GM18909 (cell line): ENCODE measurements at regions not wholly inside any gene's neighbourhood (a gene's known extent, or its start where the extent isn't known, plus 50 kb on each side); places are given as distances from the start of the nearest gene placed in this dataset.

Experiments
- ATAC-seq: cut with Tn5 transposase; IDR thresholded peaks from one replicate; pipeline ENCODE4 v1.9.1; 2021; ENCODE audit warnings: mild to moderate bottlenecking; ENCODE audit not compliant: unreplicated experiment, poor library complexity

GRCh38 chr3:73734211-73735089, 109.7 kb upstream of the PDZRN3 start:
- ATAC-seq = no peak

- ATAC-seq = no peak
Observed at GRCh38 chr3:73733746-73734145, 109.0 kb upstream of the PDZRN3 start.

GRCh38 chr3:73729969-73730440, 105.3 kb upstream of the PDZRN3 start:
- ATAC-seq = no peak

- no peak for ATAC-seq
Observed at GRCh38 chr3:73727854-73728253, 103.1 kb upstream of the PDZRN3 start.

- no peak for ATAC-seq
Observed at GRCh38 chr3:73727117-73727821, 102.5 kb upstream of the PDZRN3 start.

- ATAC-seq = no peak
Observed at GRCh38 chr3:73723596-73723995, 98.9 kb upstream of the PDZRN3 start.

- ATAC-seq = no peak
Observed at GRCh38 chr3:73719861-73720260, 95.1 kb upstream of the PDZRN3 start.

DNA sequence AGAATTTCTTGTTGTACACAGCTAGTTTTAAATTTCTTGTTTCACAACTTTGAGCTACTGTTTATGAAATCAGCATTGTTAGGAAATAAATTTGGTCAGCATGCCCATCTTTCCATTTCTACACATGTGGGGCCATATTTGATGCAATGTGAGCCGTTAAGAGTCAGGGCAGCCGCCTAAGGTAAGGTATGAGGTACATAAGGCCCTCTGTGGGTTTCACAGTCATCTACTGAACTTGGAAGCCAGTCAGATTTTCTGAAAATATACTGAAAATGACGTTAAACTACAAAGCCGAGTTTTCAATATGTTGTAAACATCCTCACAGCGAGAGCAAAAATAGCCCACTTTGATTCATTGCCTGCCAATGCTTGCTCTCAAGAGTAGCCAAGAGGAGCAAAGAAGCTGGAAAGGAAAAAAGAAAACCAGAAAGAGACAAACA, 94.7 kb upstream of the PDZRN3 start:
- ATAC-seq = no peak

DNA sequence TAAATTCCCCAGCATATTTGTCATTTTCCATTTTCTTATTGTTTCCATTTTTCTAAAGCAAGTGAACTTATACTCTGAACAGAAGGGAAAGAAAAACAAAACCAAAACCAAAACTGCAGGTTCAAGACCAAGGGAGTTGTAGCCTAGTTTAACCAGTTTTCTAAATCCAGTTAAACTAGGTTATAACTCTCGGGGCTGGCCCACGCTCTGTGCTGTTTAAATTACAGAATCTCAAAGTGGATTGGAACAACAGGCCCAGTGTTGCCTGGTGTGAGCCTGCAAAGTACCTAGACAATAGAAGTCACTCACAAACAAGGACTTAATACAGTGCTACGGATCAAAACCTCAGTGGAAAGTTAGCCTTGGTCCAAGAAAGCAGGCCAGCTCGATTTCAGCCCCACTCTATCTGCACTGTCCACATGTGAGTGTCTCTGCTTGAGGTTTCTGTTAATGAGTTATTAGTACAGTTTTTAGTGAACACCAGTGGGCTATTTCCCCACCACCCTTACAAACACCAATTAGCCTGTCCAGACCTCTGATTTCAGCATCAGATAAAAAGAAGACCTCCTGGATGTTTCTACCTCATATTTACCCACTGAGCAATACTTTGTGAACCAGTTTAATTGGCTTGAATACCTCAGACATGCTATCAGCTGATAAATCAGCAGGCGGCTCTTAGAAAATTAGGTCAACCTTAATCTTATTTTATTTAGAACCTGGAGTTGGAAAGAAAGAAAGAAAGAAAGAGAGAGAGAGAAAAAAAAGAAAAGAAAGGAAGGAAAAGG, 93.8 kb upstream of the PDZRN3 start:
- no peak for ATAC-seq

- no peak for ATAC-seq
Observed at GRCh38 chr3:73716418-73716817, 91.7 kb upstream of the PDZRN3 start.

- ATAC-seq = no peak
Observed at GRCh38 chr3:73710340-73710739, 85.6 kb upstream of the PDZRN3 start.

GRCh38 chr3:73709712-73710111, 85.0 kb upstream of the PDZRN3 start:
- no peak for ATAC-seq

DNA sequence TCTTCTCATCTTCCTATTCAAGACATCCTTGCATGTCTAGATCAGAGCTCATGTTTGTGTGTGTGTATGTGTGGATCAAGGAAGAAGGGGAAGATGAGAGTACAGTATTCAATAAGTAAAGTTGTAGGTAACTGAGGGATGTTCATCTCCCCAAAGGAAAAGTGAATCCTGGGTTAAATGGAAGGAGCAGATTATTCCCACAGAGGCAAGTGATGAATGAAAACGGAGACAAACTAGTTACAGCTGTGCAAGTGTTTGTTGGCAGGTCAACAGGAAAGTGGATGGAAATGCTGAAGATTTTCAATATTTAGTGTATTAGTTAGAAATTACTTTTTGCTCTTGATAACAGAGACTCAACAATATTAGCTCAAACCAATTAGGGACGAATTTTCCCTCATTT, 84.2 kb upstream of the PDZRN3 start:
- ATAC-seq = no peak

DNA sequence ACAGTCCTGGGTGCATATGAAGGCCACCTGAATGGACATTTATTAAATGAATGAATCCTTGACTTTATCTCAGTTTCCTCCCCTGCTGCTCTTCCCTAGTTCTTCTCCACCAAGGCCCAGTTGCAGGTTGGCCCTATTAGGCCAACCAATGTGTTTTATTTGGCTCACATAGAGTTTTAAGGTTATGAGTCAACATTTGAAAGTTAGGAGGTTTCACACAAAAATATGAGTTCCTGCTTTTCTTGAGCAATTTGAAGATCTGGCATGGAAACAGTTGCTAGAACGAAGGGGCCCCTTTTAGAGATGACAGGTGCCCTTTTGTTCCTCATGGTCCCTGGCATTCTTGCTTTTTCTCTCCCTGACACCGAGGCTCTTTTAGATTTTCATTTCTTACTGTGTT, 83.0 kb upstream of the PDZRN3 start:
- ATAC-seq = no peak

DNA sequence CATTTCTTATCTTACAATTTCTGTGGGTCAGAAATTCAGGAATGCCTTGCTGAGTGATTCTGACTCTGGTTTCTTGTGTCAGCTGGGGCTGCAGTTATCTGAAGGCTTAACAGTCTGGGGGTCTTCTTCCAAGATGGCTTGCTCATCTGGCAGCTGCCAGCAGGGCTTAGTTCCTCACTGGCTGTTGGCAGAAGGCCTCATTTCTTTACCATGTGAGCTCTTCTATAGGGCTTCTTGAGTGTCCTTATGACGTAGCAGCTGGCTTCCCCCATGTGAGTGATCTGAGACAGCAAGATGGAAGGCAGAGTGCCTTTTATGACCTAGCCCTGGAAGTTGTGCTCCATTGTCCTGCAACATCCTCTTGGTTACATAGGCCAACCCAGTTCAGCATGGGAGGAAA, 82.0 kb upstream of the PDZRN3 start:
- ATAC-seq = no peak

DNA sequence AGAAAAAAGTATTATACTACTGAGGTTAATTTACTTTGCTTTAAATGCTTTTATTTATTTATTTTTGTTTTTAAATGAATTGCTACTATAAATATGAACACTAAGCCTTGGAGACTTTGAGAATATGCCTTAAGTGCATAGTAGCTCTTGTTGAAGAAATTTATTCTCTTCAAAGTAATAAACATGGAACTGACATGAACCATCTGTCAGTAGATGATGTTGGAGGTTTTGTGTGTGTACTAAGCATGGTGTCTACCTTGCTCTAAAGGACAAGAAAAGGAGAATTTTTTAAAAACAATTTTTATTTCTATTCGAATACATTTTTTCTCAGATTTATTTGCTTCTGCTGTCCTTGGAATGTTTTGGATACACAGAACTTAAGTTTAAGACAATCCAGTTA, 81.1 kb upstream of the PDZRN3 start:
- no peak for ATAC-seq

DNA sequence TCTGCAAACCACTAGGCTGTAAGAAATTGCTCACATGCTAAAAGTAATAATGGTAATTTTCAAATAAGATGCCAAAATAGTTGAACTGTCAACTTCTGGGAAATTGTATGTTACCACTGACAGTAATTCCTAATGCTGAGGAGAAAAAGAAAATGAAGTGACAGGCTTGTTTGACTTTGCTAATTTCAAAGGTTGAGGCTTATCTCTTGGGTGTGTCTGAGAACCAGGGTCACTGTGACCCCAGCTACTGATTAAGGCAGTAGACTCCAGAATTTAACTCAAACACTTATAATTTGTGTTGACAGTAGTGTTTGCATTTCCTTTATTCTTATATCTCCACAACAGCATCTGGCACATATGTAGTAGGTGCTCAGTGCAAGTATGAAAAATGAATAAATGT, 74.6 kb upstream of the PDZRN3 start:
- ATAC-seq = no peak

- no peak for ATAC-seq
Observed at GRCh38 chr3:73697020-73697419, 72.3 kb upstream of the PDZRN3 start.

DNA sequence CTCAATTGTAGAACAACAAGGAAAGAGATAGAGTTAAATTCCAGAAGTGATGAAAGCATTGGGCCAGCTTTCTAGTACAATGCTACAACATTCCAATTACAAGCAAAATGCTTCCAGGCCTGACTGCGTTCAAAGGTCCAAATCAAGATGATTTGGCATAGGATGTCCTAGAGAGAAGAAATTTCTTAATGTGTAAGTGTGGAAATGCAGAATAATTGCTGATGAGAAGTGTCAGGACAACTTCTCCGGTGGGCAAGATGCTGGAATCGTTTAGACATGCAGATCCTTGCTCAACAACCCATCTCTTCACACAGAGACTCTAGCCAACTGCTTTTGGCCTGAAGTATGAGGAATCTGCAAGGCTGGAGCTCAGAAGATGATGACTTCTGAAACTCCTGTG, 71.1 kb upstream of the PDZRN3 start:
- no peak for ATAC-seq

- ATAC-seq = no peak
Observed at GRCh38 chr3:73694983-73695757, 70.4 kb upstream of the PDZRN3 start.
